ENCODE measurements at regions not wholly inside any gene's neighbourhood (a gene's known extent, or its start where the extent isn't known, plus 50 kb on each side); places are given as distances from the start of the nearest gene placed in this dataset.

DNA sequence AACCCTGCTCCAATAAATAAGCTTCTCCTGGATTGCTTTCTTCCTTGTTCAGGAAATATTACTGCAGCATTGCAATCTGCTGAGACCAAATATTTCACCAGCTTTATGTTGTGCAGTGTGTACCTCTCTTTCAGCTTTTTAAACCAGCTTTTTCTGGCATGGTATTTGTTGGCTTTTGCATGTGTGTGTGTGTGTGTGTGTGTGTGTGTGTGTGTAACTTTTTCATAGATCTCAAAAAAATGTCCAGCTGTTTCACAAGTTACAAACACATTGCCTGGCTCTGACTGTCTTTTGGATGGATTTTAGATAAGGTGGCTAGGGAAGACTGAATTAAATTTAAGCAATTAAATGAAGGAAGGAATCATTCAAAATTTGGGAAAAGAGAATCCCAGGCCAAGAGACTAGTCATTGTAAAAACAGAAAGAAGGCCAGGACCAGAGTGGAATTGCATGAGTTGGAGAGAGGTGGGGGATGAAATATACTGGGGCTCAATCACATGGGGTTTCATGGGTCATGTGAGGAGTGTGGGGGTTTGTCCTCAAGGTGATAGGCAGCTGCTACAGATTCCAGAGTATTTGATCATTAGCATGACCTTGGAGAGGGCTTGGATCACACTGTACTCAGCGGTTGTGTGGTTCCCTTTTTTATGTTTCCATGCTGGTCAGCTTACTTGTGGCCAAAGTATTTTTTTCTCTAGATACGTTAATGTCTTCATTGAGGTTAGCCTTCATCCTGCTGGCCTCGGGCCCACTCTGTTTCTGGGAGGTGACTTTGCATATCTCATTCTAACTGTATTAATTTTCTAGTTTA is 357.7 kb upstream of the BOD1L1 start:
- no peak for DNase-seq
- WGBS, 5 donors = 19 to 38% (median 29%) methylated on average over 3 of the region's 3 CpGs
- TF ChIP-seq POLR2AphosphoS5 (IDR thresholded peaks at IDR 0.05) (no peak), POLR2A (IDR thresholded peaks at IDR 0.05) (no peak), CTCF (IDR thresholded peaks at IDR 0.05 in 8 of 11, conservative IDR thresholded peaks at IDR 0.05 in 3 of 11) (no peak)
- Histone ChIP-seq H3K4me3 (no peak overlapping the region), H3K36me3 (no peaks in the 10 kb centered on the region), H3K27me3 (replicated peaks in 1 of 7) (no peaks in the 10 kb centered on the region), H3K9me3 (no peaks in the 10 kb centered on the region), H3K4me1 (peaks cover 0 to 2% (median 0%) of the 10 kb centered on the region in 6 donors), H3K27ac (no peak overlapping the region)
- intact Hi-C loops (cut with DNase I; ENCODE audit: low total_unique reads) = no loop called here

- 75 to 95% (median 79%) methylated on average over 3 of the region's 3 CpGs for WGBS, 5 donors
- Histone ChIP-seq H3K27ac (no peak overlapping the region), H3K27me3 (replicated peaks in 1 of 7) (no peaks in the 10 kb centered on the region), H3K36me3 (no peaks in the 10 kb centered on the region), H3K9me3 (no peaks in the 10 kb centered on the region), H3K4me3 (no peak overlapping the region), H3K4me1 (peaks cover 0 to 2% (median 0%) of the 10 kb centered on the region in 6 donors)
- intact Hi-C loops (cut with DNase I; ENCODE audit: low total_unique reads) = no loop called here
- DNase-seq = no peak
- TF ChIP-seq POLR2AphosphoS5 (IDR thresholded peaks at IDR 0.05) (no peak), POLR2A (IDR thresholded peaks at IDR 0.05) (no peak), CTCF (IDR thresholded peaks at IDR 0.05 in 8 of 11, conservative IDR thresholded peaks at IDR 0.05 in 3 of 11) (no peak)
Measured at GRCh38 chr4:13985837-13986236, 358.3 kb upstream of the BOD1L1 start.

GRCh38 chr4:13986548-13986947 is 359.0 kb upstream of the BOD1L1 start:
- H3K27ac ChIP-seq = no peak overlapping the region
- H3K36me3 ChIP-seq = no peaks in the 10 kb centered on the region
- H3K27me3 ChIP-seq (replicated peaks in 1 of 7) = no peaks in the 10 kb centered on the region
- intact Hi-C loops (cut with DNase I; ENCODE audit: low total_unique reads) = no loop called here
- TF ChIP-seq POLR2A (IDR thresholded peaks at IDR 0.05) (no peak), POLR2AphosphoS5 (IDR thresholded peaks at IDR 0.05) (no peak), CTCF (IDR thresholded peaks at IDR 0.05 in 8 of 11, conservative IDR thresholded peaks at IDR 0.05 in 3 of 11) (no peak)
- H3K9me3 ChIP-seq = no peaks in the 10 kb centered on the region
- H3K4me3 ChIP-seq = no peak overlapping the region
- H3K4me1 ChIP-seq = peaks cover 0 to 2% (median 0%) of the 10 kb centered on the region in 6 donors
- no peak for DNase-seq
- 73 to 87% (median 79%) methylated on average over 4 of the region's 4 CpGs for WGBS, 5 donors

- no peak for DNase-seq
- TF ChIP-seq POLR2A (IDR thresholded peaks at IDR 0.05) (no peak), CTCF (IDR thresholded peaks at IDR 0.05 in 8 of 11, conservative IDR thresholded peaks at IDR 0.05 in 3 of 11) (no peak), POLR2AphosphoS5 (IDR thresholded peaks at IDR 0.05) (no peak)
- no peaks in the 10 kb centered on the region for H3K36me3 ChIP-seq
- 79 to 88% (median 81%) methylated on average over 11 of the region's 11 CpGs for WGBS, 5 donors
- H3K27me3 ChIP-seq (replicated peaks in 1 of 7) = no peaks in the 10 kb centered on the region
- no peaks in the 10 kb centered on the region for H3K9me3 ChIP-seq
- intact Hi-C loops (cut with DNase I; ENCODE audit: low total_unique reads) = no loop called here
- no peak overlapping the region for H3K4me3 ChIP-seq
- no peaks in the 10 kb centered on the region for H3K4me1 ChIP-seq
- H3K27ac ChIP-seq = no peak overlapping the region
Measured at GRCh38 chr4:13988353-13989305, 361.1 kb upstream of the BOD1L1 start.

All from spleen (tissue), 11 donors.